ENCODE measurements at regions not wholly inside any gene's neighbourhood (a gene's known extent, or its start where the extent isn't known, plus 50 kb on each side); places are given as distances from the start of the nearest gene placed in this dataset.

- TF ChIP-seq POU2F2 (IDR thresholded peaks at IDR 0.05; ENCODE audit: low read depth, low read length) (no peak), POLR2AphosphoS5 (IDR thresholded peaks at IDR 0.05; ENCODE audit: low read depth, low read length) (no peak), TAF1 (IDR thresholded peaks at IDR 0.05; ENCODE audit: low read depth, low read length) (no peak), POLR2A (IDR thresholded peaks at IDR 0.05; ENCODE audit: low read depth, low read length) (no peak), SPI1 (IDR thresholded peaks at IDR 0.05; ENCODE audit: low read depth, low read length) (no peak)
These were observed 68.1 kb upstream of the LCTL start for GRCh38 chr15:66633938-66634250.
